Stimulated activated CD4-positive, alpha-beta T cell treated with anti-CD3 and anti-CD28 coated beads, Interleukin-15, amount 100 ng/mL, for 24 hours (primary cell): ENCODE measurements at regions not wholly inside any gene's neighbourhood (a gene's known extent, or its start where the extent isn't known, plus 50 kb on each side); places are given as distances from the start of the nearest gene placed in this dataset.
"Not testable (repeated sequence)": the region's sequence is repeated elsewhere in the genome, so short reads cannot be mapped to it uniquely, and the experiment has no call there.

Source experiments
- DNase-seq: peaks from one replicate; pipeline ENCODE4 v3.0.0-alpha.2; 2020

DNA sequence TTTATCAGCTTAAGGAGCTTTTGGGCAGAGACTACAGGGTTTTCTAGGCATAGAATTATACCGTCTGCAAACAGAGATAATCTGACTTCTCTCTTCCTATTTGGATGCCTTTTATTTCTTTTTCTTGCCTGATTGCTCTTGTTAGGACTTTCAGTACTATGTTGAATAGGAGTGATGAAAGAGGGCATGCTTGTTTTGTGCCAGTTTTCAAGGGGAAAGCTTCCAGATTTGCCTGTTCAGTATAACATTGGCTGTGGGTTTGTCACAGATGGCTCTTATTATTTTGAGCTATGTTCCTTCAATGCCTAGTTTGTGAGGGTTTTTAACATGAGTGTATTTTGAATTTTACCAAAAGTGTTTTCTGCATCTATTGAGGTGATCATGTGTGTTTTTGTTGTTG is 192.8 kb upstream of the PHACTR1 start:
- no peak for DNase-seq

- DNase-seq = no peak
Measured at GRCh38 chr6:12525276-12525675, 191.3 kb upstream of the PHACTR1 start.

DNA sequence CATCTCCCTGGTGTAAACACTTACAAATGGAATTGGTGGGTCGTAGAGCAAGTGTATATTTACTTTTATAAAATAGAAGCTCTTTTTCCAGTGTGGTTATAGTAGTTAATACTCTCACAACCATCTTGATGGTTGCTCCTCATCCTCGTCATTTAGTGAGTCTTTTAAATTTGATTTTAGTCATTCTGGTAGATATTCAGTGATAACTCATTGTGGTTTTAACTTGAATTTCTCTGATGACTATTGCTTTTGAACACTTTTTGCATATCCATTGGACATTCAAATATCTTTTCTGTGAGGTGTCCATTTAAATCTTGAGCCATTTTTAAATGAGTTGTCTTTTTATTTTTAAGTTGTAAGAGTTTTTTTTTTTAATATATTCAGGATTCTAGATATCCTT is 189.2 kb upstream of the PHACTR1 start:
- DNase-seq = no peak

- no peak for DNase-seq
Measured at GRCh38 chr6:12528136-12528535, 188.4 kb upstream of the PHACTR1 start.

DNA sequence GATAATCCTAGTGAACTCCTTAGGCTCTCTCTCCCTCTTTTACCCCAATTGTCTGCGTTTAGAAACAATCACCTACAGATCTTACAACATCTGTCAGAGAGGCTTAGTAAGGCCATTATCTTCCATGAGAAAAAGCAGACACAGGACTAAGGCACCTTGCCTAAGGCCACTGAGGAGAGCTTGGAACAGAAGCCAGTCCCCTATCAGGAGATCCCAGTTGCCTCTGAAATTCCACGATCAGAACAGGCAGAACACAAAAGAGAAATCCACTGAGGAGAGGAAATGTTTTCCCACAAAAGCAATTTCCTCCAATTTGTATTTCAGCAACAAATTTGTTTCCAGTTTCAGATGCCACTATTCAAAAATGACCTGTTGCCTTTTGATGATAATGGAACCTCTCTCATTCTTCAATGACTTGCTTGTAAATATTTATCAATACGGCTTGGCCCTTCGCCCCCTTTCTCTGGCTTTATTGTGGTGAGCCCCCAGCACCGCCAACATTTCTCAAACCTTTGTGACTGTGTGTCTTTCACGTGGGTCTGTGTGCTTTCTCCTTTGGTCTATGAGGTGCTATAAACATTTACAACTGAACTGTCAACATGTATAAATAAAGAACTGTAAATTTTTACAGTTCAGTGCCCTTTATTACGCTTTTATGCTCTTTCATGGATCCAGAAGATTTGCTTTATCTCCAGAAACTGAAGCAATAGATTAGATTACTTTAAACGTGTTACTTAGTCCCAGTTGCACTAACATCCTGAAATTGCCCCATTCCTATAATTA is 187.8 kb upstream of the PHACTR1 start:
- DNase-seq = no peak

- no peak for DNase-seq
Measured at GRCh38 chr6:12529364-12530019, 187.1 kb upstream of the PHACTR1 start.

DNA sequence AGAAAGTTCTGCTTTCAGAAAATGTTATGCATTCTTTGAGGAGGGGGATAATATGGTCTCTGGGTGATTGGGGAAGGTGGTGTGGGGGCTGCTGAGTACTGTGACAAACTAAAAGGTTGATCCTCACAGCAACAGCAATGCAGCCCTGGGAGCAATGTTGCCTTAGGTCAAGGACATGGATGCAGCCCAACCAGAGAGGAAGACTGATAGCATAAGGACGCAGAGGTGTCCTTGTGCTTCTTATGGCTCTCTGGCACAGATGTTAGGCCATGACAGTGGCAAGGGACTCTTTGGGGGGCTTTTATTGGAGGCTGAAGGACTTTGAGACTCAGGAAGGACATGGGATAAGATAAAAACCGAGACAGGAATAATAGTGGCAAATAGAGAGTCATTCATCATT is 186.2 kb upstream of the PHACTR1 start:
- no peak for DNase-seq

DNA sequence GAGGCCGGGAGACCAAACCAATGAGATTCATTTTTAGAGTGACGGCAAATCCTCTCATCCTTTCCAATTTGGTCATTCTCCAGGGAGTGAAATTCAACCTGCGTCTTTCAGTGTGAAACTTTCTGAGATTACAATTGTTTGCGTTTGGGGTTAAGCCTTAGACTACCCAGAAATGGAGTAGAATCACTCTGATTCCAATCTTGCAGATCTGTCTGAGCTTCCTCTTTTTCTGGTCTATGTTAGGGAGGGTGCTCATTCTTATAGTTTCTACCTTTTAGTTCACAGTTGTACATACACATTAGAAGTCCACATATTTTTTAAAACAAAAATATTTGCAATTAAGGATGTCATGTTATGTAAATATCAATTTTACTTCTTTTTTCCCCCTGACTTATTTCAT is 183.0 kb upstream of the PHACTR1 start:
- DNase-seq = no peak

- no peak for DNase-seq
Measured at GRCh38 chr6:12534069-12534853, 182.3 kb upstream of the PHACTR1 start.

DNA sequence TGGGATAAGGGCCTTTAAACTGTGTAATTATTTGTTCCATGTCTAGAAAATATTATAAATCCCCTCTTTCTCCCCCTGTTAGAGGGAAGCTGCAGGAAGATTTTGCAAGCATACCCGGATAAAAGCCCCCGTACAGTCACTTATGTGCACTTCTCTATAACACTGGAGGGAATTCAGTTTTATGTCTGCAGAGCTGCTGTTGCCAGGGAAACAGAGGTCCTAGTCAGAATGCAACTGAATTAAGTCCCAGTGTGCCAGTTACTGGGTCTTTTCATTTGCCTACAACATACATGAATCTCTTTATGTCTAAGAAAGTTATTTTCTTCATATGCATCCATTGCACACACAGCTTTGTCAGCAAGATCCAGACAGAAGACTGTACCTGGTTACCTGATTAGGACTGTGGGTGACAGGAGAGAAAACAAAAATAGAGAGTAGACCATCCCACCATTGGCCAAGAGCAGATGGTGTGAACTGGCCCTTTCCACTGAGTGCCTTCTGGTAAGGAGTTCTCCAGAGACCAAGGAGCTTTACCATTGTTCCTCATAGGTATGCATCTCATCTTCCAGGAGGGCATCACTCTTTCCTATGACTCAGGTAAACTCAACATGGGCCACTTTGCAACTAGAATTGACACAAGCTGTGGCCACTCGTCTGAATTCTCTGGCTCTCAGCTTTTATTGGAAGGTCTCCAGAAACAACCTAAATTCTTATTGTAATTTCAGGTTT is 180.8 kb upstream of the PHACTR1 start:
- no peak for DNase-seq

DNA sequence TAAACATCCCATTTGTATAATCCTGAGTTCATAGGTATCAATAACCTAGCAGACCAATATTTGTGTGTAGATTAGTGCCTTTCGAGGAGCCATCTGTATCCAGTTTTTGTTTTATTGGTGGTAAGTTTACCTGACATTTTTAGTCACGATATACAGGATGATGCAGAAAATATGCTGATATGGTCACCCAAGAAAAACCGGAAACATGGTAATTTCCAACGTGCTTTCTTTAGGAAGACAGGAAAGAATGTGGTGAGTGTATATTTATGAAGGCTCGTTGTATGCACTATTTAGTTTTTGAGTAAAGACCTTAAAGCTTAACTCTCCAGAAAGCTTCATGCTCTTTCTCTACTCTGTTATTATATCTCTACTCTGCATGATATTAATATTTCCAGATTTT is 180.2 kb upstream of the PHACTR1 start:
- no peak for DNase-seq

DNA sequence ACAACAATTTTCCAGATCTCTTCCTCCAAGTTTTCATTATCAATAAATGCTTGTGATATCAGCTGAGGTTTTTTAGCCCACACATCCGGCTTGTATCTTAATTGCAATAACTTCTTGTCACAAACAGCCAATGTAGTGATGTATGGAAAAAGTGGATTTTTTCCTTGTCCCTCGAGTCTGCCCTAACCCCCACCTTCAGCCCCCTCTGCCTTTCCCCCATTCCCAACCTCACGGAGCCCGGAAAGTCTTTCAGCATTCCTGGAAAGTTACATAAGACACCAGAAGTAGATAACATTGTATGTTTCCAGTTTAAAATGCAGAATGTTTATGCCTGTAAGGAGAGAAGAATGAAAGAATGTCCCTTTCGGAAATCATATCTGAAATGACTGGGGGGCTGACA is 179.2 kb upstream of the PHACTR1 start:
- DNase-seq = no peak

- DNase-seq = no peak
Measured at GRCh38 chr6:12538881-12539357, 177.6 kb upstream of the PHACTR1 start.

DNA sequence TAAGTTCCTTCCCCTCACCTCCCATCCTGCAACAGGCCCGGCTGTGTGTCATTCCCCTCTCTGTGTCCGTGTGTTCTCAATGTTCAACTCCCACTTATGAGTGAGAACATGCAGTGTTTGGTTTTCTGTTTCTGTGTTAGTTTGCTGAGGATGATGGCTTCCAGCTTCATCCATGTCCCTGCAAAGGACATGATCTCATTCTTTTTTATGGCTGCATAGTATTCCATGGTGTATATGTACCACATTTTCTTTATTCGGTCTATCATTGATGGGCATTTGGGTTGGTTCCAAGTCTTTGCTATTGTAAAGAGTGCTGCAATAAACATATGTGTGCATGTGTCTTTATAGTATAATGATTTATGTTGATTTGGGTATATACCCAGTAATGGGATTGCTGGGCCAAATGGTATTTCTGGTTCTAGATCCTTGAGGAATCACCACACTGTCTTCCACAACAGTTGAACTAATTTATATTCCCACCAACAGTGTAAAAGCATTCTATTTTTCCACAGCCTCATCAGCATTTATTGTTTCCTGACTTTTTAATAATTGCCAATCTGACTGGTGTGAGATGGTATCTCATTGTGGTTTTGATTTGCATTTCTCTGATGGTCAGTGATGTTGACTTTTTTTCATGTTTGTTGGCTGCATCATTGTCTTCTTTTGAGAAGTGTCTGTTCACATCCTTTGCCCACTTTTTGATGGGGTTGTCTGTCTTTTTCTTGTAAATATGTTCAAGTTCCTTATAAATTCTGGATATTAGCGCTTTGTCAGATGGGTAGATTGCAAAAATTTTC is 174.1 kb upstream of the PHACTR1 start:
- not testable (repeated sequence) for DNase-seq

DNA sequence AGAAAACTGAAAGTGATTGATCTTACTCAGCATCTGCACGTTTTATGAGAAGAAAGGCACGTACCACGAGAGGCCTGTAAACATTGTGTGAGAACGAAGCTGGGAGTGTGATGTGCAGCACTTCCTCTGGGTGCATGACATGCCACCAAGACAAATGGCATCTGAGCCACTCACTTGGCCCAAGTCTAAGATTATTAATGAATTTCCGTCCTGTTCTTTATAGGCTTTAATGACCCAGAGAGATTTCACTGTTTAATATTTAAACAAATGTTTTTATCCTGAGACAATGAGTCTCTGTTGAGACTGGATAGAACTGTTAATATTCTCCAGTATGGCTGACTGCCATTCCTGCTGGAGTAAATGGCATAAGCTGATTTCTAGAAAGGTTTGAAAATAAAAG is 172.6 kb upstream of the PHACTR1 start:
- DNase-seq = no peak

DNA sequence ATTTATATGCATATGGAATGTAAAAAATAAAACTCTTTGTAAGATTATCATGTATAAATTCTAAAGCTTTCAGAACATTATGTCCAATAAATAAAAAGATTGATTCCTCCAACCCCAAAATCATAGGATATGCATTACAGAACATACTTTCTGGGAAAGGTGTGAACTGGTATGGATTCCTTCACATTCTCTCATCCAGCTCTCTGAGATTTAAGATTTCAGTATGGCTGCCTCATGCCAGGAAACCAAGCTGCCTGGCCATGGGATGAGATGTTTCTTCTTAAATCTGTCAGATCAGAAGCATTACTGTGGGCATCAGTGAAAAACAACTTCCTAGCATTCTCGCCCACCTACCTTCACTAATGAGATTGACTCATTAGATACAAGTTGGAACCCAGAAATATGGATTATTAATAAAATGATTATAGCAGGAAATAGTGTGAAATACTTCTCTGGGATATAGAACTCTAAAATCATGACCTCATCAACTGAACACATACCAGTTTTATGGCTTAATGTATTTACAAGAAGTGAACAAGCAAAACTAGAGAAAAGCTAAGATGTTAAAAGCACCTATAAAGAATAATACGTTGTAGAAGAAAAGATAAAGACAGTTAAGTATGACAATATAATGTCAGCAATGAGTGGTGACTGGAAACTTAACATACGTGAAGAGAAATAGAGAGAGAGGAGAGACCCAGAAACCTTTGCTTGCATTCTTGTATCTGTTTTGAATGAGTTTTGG is 171.6 kb upstream of the PHACTR1 start:
- DNase-seq = no peak

DNA sequence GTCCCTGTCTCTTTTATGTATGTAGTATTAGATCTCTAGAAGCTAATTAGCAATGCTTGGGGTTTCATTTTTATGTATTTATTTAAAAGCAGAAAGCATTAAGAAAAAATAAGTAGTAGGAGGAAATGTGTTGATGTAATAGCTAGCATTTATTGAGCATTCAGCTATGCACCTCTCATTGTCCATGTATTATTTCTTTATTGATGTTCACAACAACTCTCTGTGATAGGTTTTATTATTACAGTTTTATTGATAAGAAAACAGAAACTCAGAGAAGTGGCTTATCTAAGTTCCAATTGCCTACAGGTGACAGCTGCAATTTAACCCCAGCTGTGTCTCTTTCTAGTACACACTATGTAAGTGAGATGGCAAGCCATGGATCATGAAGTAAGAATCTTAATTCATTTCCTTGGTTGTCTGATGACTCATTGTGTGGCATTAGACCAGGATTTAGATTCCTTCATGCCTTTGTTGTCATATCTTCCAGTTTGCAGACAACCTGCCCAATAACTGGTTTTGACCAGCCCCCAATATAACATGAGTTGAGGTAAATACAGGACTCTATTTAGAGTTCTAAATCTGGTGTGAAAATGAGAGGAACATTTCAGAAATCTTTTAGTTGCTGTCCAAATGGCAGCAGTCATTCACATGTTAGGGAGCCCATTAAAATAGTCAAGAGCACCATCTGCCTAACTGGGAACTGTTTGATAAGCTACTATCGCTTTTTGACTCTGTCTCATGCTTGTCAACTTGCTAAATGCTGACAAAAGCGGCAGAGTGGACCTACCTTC is 170.8 kb upstream of the PHACTR1 start:
- no peak for DNase-seq

- no peak for DNase-seq
Measured at GRCh38 chr6:12546410-12547002, 170.1 kb upstream of the PHACTR1 start.

GRCh38 chr6:12548526-12548925 is 168.0 kb upstream of the PHACTR1 start:
- DNase-seq = no peak

DNA sequence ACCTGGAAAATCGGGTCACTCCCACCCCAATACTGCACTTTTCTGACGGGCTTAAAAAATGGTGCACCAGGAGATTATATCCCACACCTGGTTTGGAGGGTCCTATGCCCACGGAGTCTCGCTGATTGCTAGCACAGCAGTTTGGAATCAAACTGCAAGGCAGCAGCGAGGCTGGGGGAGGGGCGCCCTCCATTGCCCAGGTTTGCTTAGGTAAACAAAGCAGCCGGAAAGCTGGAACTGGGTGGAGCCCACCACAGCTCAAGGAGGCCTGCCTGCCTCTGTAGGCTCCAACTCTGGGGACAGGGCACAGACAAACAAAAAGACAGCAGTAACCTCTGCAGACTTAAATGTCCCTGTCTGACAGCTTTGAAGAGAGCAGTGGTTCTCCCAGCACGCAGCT is 167.1 kb upstream of the PHACTR1 start:
- DNase-seq = not testable (repeated sequence)
